Effector memory CD4-positive, alpha-beta T cell (primary cell): ENCODE measurements at regions not wholly inside any gene's neighbourhood (a gene's known extent, or its start where the extent isn't known, plus 50 kb on each side); places are given as distances from the start of the nearest gene placed in this dataset.

Source experiments
- DNase-seq, 3 donors: peaks; one replicate each; pipeline ENCODE4 v3.0.0-alpha.2; 2020
- H3K27ac ChIP-seq: 2 replicates; pipeline ENCODE4 v1.7.0; 2013; ENCODE audit warnings: mild to moderate bottlenecking, low read length, moderate library complexity; ENCODE audit not compliant: insufficient read depth, poor library complexity, severe bottlenecking
- H3K27me3 ChIP-seq: replicated peaks from 2 replicates; pipeline ENCODE4 v1.7.0; 2013; ENCODE audit warnings: mild to moderate bottlenecking, low read length; ENCODE audit not compliant: insufficient read depth, control insufficient read depth, poor library complexity, severe bottlenecking
- H3K36me3 ChIP-seq: 2 replicates; pipeline ENCODE4 v1.7.0; 2013; ENCODE audit warnings: mild to moderate bottlenecking, low read length, moderate library complexity; ENCODE audit not compliant: control insufficient read depth, insufficient read depth
- H3K4me1 ChIP-seq: 2 replicates; pipeline ENCODE4 v1.7.0; 2013; ENCODE audit warnings: low read length, mild to moderate bottlenecking; ENCODE audit not compliant: control insufficient read depth, insufficient read depth, poor library complexity, severe bottlenecking
- H3K4me3 ChIP-seq: 2 replicates; pipeline ENCODE4 v1.7.0; 2013; ENCODE audit warnings: low read length, low read depth, mild to moderate bottlenecking; ENCODE audit not compliant: insufficient read depth, poor library complexity, severe bottlenecking
- H3K9me3 ChIP-seq: 2 replicates; pipeline ENCODE4 v1.7.0; 2013; ENCODE audit warnings: mild to moderate bottlenecking, low read length, moderate library complexity; ENCODE audit not compliant: control insufficient read depth

GRCh38 chr3:5317557-5317956, 130.1 kb downstream of the EDEM1 start:
- Histone ChIP-seq H3K36me3 (no peaks in the 10 kb centered on the region), H3K27me3 (no peaks in the 10 kb centered on the region), H3K9me3 (no peaks in the 10 kb centered on the region), H3K4me3 (no peak overlapping the region), H3K27ac (no peak overlapping the region), H3K4me1 (no peaks in the 10 kb centered on the region)
- DNase-seq = no peak

DNA sequence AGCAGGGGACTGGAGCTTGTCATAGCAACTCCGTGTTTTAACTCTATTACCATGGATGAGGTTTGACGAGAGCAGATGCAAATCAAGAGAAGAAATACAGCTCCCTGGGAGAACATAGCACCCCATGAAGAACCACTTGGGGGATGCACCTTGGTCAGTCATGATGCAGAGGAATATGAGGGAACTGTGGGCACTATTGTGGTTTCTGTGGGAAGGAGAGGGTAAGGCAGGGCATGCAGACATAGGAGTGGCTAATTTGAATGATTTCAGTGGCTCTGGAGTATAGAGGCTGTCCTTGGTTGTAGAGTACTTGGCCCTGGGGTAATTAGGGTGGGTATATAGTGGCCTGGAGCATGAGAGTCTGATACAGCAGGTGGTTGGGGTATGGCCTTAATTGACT, 131.9 kb downstream of the EDEM1 start:
- Histone ChIP-seq H3K4me1 (no peaks in the 10 kb centered on the region), H3K27me3 (no peaks in the 10 kb centered on the region), H3K27ac (no peak overlapping the region), H3K4me3 (no peak overlapping the region), H3K9me3 (no peaks in the 10 kb centered on the region), H3K36me3 (no peaks in the 10 kb centered on the region)
- DNase-seq = no peak

- Histone ChIP-seq H3K27ac (no peak overlapping the region), H3K9me3 (no peaks in the 10 kb centered on the region), H3K4me1 (no peaks in the 10 kb centered on the region), H3K4me3 (no peak overlapping the region), H3K36me3 (no peaks in the 10 kb centered on the region), H3K27me3 (no peaks in the 10 kb centered on the region)
- no peak for DNase-seq
Measured at GRCh38 chr3:5321666-5322340, 134.3 kb downstream of the EDEM1 start.

GRCh38 chr3:5324780-5325179, 137.3 kb downstream of the EDEM1 start:
- Histone ChIP-seq H3K4me1 (no peaks in the 10 kb centered on the region), H3K27me3 (no peaks in the 10 kb centered on the region), H3K36me3 (no peaks in the 10 kb centered on the region), H3K27ac (no peak overlapping the region), H3K9me3 (no peaks in the 10 kb centered on the region), H3K4me3 (no peak overlapping the region)
- DNase-seq = no peak

- H3K4me3 ChIP-seq = no peak overlapping the region
- H3K36me3 ChIP-seq = no peaks in the 10 kb centered on the region
- H3K9me3 ChIP-seq = no peaks in the 10 kb centered on the region
- no peak overlapping the region for H3K27ac ChIP-seq
- no peaks in the 10 kb centered on the region for H3K4me1 ChIP-seq
- H3K27me3 ChIP-seq = no peaks in the 10 kb centered on the region
- DNase-seq = no peak
Measured at GRCh38 chr3:5330152-5330810, 142.8 kb downstream of the EDEM1 start.

DNA sequence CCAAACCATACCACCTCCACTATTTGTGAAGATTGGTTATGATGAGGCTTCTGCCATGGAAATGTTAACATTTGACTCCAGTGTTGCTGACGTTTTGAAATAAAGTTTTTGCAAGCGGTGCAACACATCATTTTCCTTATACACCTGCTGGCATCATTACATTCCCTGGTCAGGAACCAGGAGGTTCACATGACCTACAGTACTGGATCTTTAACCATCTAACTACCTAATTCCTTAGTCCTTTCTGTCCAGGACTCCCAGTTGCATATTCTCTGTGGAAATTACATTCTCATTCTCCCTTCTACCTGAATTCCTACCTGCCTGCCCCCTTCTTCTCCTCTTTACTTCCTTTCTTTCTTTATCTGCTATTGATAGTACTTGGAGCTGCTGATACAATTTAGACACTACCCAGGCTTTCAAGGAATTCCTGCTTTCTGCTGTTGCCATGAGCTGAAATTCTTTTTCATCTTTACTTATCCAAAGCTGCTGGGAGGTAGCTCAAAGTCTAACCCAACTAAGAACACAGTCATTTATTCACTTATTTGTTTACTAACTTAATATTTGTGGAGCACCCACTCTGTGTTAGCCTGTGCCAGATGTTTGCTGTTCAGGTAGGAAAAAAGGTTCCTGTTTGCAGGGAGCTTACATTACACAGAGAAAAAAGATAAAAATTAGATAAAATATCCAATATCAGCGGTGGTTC, 144.2 kb downstream of the EDEM1 start:
- no peaks in the 10 kb centered on the region for H3K36me3 ChIP-seq
- no peak for DNase-seq
- H3K4me1 ChIP-seq = no peaks in the 10 kb centered on the region
- no peak overlapping the region for H3K4me3 ChIP-seq
- H3K27me3 ChIP-seq = no peaks in the 10 kb centered on the region
- H3K27ac ChIP-seq = no peak overlapping the region
- H3K9me3 ChIP-seq = no peaks in the 10 kb centered on the region

DNA sequence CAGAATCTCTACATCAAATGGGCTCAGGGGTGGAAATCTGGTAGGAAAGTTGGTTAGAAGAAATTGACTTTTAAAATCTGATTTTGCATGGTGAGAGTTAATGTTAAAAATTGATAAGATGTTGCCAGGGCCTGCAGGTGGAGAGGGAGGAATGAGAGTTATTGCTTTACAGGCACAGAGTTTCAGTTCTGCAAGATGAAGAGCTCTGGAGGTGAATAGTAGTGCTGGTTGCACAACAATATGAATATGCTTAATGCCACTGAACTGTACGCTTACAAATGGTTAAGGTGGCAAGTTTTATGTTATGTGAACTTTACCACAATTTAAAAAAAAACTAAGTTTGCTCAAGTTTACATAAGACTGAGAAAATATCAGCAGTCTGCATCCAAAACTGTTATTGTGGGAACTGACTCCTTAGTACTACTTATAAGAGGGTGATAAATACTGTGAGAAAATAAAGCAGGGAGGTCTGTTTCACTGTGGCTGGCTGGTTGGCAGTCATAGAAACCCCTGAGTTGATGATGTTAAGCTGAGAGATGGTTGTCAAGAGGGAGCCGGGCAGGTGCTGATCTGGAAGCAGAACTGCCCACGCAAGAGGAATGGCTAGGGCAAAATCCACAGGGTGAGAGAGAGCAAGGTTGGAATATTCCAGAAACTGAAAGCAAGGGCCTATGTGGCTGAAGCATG, 144.9 kb downstream of the EDEM1 start:
- H3K4me3 ChIP-seq = no peak overlapping the region
- H3K27me3 ChIP-seq = no peaks in the 10 kb centered on the region
- H3K9me3 ChIP-seq = no peaks in the 10 kb centered on the region

DNA sequence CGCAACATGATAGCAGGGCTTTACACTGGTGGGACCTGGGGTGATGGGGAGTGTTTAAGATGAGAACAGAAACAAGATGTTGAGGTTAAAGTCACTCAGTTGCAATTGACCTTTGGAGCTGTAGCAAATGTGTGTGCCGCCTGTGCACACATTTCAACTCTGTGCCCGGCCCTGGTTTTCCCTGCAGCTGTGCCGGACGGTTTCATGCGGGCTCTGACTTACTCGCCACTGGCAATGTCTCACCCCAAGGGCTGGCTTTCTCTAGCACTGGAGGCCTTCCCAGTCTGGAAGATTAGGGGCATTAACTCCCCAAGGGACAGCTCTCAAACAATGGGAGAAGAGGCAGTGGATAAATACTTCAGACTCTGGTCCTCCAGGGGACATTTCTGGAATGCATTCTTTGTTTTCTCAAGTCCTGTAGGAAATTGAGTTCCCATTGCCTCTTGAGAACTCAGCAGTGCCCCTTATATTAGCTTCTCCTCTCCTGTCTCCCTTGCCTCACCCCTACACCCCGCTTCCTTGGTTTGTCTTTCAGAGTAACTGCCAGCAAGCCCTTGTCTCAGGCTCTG, 152.5 kb downstream of the EDEM1 start:
- no peak overlapping the region for H3K4me3 ChIP-seq

More for the DNA sequence above, 144.9 kb downstream of the EDEM1 start:
- no peak overlapping the region for H3K27ac ChIP-seq
- no peak for DNase-seq
- H3K4me1 ChIP-seq = no peaks in the 10 kb centered on the region
- no peaks in the 10 kb centered on the region for H3K36me3 ChIP-seq

GRCh38 chr3:5341610-5342009, 154.1 kb downstream of the EDEM1 start:
- Histone ChIP-seq H3K4me1 (no peaks in the 10 kb centered on the region), H3K9me3 (no peaks in the 10 kb centered on the region), H3K27me3 (no peaks in the 10 kb centered on the region), H3K4me3 (no peak overlapping the region), H3K36me3 (no peaks in the 10 kb centered on the region), H3K27ac (no peak overlapping the region)
- DNase-seq = no peak

More for the DNA sequence above, 152.5 kb downstream of the EDEM1 start:
- H3K4me1 ChIP-seq = no peaks in the 10 kb centered on the region
- H3K27me3 ChIP-seq = no peaks in the 10 kb centered on the region
- no peaks in the 10 kb centered on the region for H3K36me3 ChIP-seq
- no peak overlapping the region for H3K27ac ChIP-seq
- no peak for DNase-seq
- H3K9me3 ChIP-seq = no peaks in the 10 kb centered on the region
